IPS-NIHi11 (cell line): ENCODE measurements at regions not wholly inside any gene's neighbourhood (a gene's known extent, or its start where the extent isn't known, plus 50 kb on each side); places are given as distances from the start of the nearest gene placed in this dataset.
A peak's percentile ranks its signal among the peaks of the same experiment; 100 is the strongest.
"Not testable (repeated sequence)": the region's sequence is repeated elsewhere in the genome, so short reads cannot be mapped to it uniquely, and the experiment has no call there.

ENCODE experiments used
- DNase-seq: peaks from one replicate; pipeline ENCODE4 v3.0.0; 2012; ENCODE audit warnings: mixed read lengths, low spot score

DNA sequence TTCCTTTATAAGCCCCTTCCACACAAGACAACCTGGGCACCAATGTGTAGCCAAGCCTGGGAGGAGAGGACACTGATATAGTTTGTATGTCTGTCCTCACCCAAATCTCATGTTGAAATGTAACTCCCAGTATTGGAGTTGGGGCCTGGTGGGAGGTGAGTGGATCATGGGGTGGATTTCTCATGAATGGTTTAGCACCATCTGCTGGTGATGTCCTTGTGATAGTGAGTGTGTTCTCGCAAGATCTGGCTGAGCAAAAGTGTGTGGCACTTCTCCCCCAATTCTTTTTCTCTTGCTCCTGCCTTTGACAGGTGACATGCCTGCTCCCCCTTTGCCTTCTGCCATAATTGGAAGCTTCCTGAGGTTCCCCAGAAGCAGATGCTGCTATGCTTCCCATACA lies 135.8 kb downstream of the USP31 start:
- no peak for DNase-seq

DNA sequence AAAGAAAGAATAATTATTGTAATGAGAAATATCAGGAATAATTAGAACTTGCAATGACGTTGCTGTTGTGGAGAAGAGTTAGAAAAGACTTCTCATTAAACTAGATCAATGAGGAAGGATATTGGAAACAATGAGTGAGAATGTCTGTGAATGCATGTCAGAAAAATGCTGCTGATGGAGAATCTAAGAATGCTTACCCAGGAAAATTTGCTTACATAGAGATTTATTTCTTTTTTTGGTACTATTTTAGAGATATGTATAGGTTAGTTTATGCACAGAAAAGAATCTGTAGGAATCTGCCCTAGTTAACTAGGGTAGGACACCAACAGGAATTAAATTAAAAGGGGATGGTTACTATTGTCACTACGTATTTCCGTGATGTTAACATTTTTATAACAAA lies 140.2 kb downstream of the USP31 start:
- DNase-seq: no peak

DNA sequence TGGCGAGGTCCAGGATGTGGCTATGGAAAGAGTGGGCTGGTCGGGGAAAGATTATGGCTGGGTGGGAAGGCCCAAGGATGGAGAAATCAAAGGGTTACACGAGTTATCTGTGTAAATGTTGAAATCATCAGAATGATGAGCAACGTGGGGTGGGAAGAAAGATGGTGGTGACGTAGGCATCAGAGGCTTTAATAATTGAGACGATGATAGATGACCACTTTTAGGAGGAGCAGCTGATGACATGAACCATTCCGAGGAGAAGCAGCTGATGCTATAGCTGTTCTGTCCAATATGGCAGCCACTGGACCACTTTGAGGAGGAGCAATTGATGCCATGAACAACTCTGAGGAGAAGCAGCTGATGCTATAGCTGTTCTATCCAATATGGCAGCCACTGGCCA lies 141.2 kb downstream of the USP31 start:
- DNase-seq: no peak

DNA sequence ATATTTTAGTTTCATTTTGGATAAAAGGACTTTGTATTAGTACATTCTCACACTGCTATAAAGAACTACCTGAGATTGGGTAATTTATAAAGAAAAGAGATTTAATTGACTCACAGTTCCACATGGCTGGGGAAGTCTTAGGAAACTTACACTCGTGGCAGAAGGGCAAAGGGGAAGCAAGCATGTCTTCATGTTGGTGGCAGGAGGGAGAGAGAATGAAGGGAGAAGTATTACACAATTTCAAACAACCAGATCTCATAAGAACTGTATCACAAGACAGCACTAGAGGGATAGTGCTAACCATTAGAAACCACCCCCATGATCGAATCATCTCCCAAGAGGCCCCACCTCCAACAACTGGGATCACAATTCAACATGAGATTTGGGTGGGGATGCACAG lies 142.9 kb downstream of the USP31 start:
- no peak for DNase-seq

DNA sequence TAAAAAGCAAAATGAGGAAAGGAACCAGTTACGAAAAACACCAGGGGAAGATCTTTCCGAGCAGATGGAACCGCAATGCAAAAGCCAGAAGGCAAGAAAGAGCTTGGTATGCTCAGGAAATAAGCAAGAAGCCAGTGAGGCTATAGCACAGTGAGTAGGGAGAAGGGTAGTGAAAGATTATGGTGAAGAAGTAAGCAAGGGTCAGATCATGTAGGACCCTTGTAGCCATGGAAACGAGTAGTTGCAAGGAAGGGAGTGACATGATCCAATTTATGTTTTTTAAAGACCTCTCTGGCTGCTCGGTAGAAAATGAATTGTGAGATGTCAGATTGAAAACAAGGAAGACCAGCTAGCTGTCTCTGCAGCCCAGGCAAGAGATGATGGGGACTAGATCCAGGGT lies 143.3 kb downstream of the USP31 start:
- no peak for DNase-seq

DNA sequence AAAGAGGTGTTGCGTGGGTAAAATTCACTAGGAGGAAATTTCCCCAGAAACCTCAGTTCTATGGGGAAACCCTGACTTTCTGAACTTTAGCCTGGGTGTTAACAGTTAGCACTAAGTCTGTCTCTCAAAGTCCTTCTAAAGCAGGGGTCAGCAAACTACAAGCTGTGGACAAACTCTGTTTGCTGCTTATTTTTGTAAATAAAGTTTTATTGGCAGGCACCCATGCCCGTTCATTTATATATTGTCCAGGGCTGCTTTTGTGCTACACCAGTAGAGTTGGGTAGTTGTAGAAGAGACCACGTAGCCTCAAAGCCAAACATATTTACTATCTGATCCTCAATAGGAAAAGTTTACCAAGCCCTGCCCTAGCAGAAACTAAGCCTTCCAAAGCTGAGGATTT lies 159.7 kb downstream of the USP31 start:
- no peak for DNase-seq

DNA sequence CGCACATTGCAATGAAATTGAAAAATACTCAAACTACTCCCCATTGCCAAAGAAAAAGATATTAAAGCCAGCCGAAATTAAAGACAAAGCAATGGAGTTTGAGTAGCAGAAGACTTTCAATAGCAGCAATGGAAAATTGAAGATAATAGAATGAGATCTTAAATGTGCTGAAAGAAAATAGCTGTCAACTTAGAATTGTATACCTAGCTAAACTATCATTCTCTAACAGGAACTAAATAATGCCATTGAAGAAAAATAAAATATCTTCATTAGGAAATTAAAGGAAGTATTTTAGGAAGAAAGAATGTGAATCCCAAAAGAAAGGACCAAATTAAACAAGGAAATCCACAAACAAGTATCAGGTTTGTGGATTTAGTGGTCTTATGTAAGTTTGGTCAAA lies 165.6 kb downstream of the USP31 start:
- no peak for DNase-seq

DNA sequence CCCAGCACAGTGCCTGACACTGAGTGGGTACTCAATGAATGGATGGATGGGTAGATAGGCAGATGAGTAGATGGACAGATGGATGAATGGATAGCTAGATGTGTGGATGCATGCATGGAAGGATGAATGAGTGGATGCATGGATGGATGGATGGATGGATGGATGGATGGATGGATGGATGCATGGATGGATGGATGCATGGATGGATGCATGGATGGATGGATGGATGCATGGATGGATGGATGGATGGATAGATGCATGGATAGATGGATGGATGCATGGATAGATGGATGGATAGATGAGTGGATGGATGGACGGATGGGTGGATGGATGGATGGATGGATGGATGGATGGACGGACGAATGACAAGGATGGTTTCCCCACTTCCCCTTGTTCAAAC lies 166.6 kb downstream of the HS3ST2 start:
- DNase-seq: not testable (repeated sequence)

DNA sequence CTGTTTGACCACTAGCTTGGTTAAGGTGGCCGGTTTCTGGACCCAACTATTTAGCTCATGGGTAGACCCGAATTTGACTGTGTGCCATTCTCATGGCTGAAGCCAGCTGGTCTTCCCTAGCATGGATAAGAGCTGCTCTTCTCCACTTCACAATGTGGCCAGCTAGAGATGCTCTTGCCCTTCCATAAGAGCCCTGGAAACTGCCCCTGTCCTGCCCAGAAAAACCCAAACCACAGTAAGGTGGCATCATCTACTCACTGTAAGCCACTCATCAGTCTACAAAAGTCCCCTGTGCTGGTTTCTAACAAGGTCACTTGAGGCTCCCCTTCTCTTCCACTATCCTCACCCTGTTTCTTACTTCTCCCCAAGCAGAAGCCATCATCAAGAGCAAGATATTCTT lies 165.1 kb downstream of the HS3ST2 start:
- DNase-seq: no peak

DNA sequence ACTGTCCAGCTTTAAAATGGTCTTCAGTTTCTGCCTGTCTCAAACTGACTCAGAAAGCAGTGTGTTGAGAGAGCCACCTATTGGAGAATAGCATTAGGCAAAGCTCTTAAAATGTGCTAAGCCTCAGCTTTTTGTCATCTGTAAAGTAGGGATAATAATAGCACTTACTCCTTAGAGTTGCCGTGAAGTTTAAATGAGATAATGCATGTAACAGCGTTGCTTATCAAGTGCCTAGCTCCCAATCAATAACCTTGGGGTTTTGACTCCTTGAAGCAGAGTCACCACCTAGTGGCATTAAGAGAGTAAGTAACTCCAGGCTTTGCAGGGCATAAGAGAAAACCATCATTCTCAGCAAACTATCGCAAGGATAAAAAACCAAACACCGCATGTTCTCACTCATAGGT lies 163.3 kb downstream of the HS3ST2 start:
- DNase-seq: peak; percentile 17

DNA sequence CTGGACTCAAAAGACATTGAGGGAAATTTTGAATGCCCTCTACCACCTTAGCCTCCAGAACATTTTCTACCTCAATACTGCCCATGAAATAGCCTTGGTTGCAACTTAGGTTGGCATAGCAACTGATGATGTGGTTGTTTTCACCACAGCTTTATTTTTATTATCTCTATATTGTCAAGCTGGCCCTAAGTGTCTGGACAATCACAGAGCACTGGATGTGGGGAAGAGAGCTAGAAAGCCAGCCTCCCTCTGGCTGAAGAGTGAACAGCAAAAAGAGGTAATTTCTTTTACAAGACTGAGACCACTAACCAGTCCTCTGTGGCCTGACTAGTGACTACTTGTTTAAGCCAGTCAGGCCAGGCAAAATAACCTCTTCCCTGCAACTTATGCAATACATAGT lies 159.6 kb downstream of the HS3ST2 start:
- no peak for DNase-seq

DNA sequence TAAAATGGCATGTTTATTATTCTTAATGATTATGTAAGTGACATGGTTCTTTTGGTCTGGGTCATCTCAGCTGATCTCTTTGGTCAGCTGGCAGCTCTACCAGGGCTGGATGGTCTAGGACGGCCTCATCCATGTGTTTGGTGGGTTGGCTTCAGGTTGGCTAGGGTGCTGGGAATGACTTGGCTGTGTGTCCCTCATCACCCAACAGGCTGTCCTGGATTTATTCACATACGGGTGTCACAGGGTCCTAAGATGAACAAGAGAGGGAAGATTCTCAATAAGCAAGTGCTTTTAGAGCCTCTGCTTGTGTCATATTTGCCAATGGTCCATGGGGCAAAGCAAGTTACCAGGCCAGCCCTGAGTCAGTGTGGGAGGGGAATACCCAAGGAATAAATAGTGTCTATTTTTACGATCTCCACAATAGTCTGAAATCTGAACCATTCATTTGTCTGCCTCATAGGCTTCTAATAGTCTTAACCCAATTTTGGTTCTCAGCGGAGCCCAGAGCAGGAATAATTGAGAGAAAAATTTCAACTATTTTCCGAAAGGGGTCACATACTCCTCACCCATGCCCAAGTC lies 157.5 kb downstream of the HS3ST2 start:
- no peak for DNase-seq

DNA sequence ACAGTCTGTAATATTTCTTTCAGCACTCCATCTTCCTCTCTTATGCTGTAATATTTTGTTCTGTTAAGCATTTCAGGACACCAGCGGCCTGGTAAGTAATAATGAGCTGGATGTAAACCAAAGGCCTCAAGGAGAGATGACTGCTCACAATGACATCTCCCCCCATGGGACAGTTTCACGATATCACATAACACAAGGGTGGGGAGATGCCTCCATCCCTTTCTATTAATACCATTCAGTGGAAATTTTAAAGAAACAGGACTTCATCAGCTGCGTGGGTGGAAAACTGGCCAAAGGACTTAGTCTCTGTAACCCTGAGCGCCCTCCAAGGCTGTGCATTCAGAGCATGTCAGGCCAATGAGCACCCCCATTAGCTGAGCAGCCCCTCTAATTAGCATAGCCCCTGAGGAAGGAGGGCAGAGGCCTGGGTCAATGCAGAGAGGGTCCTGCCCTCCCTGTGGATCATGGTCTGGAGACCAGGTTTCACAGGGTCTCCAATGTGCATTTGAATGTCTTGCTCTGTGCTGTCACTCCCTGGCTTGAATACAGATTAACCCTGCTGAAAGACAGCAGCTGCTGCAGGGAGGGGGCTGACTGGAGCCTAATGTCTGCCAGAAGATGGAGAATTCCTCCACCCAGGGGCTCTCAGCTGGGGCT lies 156.4 kb downstream of the HS3ST2 start:
- peak; percentile 30 for DNase-seq

DNA sequence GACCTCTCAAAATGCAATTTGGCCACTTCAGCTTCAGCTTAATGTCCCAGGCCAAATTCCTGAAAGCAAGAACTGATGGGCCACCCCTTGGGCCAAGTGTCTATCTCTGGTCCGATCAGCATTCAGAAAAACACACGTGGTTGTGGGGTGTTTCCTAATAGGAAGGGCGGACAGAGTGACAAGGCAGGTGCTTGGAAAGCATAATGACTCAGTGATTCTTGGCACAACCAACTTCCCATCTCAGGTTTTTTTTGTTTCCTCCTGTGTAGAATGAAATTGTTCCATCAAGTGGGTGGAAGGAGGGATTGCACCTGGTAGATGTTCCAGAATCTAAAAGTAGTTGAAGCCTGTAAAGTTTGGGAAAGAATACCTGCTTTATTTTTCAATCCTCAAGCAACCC lies 155.6 kb downstream of the HS3ST2 start:
- no peak for DNase-seq

DNA sequence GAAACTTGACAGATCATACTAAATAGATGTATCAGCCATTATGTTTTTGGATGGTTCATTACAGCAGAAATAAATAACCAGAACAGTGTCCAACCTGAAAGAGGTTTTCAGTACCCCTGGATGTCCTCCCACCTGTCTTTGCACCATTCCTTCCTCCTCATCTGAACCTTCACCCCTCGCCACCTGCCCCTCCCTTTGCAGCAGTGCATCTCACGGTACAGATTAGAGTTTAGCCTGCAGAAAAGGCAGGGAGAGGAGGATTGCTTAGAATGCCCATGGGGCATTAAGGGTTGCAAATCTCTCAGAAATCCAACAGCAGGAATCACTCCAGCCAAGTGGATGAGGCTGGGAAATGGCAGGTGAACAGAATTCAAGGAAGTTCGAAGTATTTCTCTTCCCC lies 155.0 kb downstream of the HS3ST2 start:
- no peak for DNase-seq

DNA sequence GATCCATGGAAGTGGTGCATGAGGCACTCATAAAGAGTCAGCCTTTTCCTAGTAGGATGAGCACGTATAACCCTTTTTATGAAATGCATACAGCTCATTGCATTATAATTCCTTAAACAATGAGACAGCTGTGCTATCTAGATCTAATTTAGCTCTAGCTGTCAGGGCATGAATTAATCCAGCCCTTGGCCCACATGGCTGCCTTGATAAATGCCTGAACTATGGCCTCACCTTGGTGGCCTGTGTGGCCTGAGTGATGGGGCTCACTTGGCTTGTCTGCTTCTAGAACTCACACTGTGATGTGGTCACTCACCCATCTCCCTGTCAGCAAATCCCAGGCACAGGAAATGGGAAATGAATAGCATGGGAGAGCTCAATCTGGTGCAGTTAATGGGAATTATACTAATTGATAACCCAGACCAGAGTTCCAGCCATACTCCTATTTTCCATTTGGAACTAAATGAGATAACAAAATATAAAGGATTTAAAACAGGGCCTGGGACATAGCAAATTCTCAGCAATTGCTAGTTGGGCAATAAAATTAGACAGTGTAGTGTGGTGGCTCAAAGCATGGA lies 153.6 kb downstream of the HS3ST2 start:
- no peak for DNase-seq
